GM18507 (cell line): ENCODE measurements at regions not wholly inside any gene's neighbourhood (a gene's known extent, or its start where the extent isn't known, plus 50 kb on each side); places are given as distances from the start of the nearest gene placed in this dataset.
"Not testable (repeated sequence)": the region's sequence is repeated elsewhere in the genome, so short reads cannot be mapped to it uniquely, and the experiment has no call there.

ENCODE experiments used
- DNase-seq: peaks from one replicate; pipeline ENCODE4 v3.0.0; 2011; ENCODE audit warnings: low read depth; ENCODE audit not compliant: insufficient read length; ENCODE audit errors: extremely low spot score
- FAIRE-seq: peaks from 2 replicates; lab custom pipeline; 2011; peaks lifted over from hg19 to GRCh38; lab: Jason Lieb, UNC

DNA sequence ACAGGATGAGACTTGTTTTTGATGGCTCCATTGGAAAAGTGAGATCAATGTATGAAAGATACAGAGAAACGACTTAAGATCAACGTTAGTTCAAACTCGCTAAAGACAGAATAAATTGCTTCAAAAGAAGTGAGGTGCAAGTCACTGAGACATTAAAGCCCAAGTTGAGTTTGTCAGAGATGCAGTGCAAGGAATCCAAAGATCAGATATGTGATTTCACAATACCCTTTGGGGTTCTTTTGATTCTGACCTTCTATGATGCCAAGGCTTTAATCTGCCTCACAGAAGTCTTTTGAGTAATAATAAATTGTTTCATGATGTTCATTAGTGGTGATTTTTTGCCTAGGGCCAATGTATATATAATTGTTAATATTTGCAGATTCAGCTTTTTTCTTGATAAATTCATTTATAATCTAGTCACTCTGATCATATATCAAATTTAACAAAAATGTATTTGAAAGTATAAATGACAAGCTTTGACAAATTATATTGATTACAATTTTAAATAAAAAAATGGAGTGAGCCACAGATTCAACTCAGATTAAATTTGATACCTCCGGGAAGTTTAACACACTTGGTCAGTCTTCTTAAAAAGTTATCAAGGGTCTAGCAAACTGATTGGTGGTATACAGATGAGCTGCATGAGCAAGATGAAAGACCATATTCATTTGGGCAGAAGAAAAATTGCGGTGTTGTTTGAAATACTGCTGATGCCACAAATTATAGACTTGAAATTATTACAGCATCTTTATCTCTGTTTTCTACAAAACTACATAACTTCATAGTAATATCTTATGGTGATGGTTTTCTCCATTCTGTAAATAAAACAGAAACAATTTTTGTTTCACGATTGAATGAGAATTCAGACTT is 144.8 kb upstream of the FAR2 start:
- DNase-seq (no peak), FAIRE-seq (no peak)

DNA sequence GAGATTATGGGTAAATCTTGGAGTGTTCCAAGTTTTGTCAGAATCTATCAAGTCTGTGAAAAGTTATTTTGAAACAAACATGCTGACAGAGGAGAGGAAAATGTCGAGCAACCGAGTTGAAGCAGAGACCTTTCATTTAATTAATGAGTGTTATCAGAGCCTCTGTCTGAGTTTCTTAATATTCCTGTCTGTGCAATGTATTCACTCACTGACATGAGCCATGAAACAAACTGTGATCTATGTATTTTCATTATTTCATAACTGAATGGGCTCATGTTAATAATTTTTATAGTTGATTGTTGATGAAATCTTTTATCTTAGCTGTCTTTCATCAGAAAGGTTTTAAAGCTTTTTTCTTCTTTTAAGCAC is 144.2 kb upstream of the FAR2 start:
- DNase-seq (no peak), FAIRE-seq (no peak)

GRCh38 chr12:29008786-29009185 is 140.3 kb upstream of the FAR2 start:
- no peak for FAIRE-seq
- no peak for DNase-seq

DNA sequence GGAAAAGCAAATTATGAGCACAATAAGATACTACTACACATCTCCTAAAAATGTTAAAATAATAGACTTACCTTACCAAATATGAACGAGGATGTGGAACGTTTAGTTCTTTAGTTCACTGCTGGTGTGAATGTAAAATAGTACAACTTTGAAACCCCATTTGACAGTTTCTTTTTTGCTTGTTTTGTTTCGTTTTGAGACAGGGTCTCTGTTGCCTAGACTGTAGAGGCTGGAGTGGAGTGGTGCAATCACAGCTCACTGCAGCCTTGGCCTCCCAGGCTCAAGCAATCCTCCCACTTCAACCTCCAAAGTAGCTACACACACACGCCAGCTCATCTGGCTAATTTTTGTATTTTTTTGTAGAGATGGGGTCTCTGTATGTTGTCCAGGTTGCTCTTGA is 136.4 kb upstream of the FAR2 start:
- FAIRE-seq (peak; percentile 53), DNase-seq (no peak)

DNA sequence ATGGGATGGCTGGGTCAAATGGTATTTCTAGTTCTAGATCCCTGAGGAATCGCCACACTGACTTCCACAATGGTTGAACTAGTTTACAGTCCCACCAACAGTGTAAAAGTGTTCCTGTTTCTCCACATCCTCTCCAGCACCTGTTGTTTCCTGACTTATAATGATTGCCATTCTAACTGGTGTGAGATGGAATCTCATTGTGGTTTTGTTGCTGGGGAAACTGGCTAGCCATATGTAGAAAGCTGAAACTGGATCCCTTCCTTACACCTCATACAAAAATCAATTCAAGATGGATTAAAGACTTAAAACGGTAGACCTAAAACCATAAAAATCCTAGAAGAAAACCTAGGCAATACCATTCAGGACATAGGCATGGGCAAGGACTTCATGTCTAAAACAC is 131.5 kb upstream of the FAR2 start:
- FAIRE-seq, DNase-seq: not testable (repeated sequence)

DNA sequence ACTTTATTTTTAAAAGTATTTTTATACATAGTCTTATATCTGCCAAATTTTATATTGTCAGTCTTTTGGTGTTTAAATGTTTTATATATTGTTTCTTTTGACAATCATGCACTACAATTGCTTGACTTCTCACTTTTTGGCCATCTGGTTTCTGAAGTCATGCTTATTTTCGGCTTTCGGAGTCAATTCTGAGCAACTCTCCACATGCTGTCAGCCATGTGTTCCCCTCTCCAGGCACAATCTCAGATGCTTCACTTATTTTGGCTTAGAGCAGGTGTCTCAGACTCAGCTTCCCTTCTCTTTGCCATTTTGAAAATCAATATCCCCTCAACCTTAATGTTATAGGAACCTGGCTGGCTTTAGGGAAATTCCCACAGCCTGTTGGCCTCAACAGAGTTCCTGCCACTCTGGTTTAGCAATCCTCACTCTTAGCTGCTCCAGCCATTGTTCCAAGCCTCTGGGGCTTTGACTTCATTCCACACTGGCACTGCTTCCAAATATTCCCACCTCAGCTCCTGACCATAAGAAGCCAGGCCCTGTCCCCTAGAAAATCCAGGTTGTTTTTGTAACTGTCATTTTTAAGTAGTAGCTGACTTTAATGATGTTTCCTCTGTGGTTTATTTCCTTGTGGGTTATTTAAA is 125.5 kb upstream of the FAR2 start:
- DNase-seq: no peak
- no peak for FAIRE-seq

GRCh38 chr12:29024117-29024516 is 125.0 kb upstream of the FAR2 start:
- FAIRE-seq (no peak), DNase-seq (no peak)

GRCh38 chr12:29025937-29026336 is 123.1 kb upstream of the FAR2 start:
- no peak for FAIRE-seq
- no peak for DNase-seq

DNA sequence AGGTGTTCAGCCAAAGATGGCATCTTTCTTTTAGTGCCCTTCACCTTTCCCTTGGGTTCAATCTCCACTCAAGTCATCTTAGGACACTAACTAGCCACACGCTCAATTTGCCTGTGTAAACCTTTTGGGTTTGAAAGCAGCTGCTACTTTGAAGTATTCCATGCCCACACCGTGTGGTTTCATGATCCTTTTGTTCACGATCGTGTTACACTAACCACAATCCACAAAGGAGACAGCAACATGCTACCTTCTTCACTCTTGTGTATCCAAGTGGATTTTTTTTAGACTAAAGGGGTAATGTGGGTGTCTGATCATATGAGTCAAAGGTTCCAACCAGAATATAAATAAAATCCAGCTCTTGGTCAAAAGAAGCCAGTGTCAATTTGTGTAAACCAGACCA is 122.7 kb upstream of the FAR2 start:
- FAIRE-seq (no peak), DNase-seq (no peak)

DNA sequence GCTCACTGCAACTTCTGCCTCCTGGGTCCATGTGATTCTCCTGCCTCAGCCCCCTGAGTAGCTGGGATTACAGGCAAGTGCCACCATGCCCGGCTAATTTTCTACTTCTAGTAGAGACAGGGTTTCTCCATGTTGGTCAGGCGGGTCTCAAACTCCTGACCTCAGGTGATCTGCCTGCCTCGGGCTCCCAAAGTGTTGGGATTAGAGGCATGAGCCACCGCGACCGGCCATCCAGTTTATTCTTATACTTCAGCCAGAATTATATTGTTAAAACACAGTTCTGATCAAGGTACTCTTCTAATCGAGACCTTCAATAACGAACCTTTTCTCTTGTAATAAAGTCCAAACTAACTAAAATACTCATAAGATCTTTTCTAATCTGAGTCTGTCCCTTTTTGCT is 119.6 kb upstream of the FAR2 start:
- not testable (repeated sequence) for DNase-seq, FAIRE-seq

DNA sequence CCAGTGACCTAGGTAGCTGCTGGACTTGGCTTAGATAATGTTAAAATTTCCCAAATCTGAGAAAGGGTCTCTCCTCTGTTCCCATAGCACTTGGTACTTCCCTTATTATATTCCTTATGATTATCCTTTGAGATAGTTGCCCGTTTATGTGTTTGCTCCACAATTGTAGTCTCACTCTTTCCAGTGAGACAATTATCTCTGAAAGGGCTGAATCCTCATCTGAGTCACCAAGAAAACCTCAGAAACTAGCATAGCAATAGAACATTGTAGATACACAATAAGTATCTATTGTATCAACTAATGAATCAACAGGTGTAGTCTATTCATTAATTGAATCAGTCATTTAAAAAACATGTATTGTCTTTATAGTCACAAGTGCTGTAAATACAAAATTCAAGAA is 119.1 kb upstream of the FAR2 start:
- DNase-seq (no peak), FAIRE-seq (no peak)

DNA sequence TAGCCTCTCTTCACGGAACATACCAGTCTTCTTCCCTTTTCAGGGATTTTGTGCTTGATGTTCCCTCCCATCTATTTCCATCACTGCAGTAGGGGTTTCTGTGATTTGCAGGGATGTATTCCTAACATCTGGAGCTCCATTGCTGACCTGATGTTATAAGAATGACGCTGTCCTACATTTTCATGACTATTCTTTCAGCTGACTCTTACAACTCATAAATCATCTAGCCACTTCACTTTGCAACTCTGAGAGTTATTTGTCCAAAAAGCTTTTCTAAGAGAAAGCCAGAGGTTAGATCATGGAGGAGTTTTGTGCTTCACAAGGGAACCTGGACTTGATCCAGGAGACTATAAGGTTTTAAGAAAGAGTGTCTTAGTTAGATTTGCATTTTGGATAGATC is 116.6 kb upstream of the FAR2 start:
- FAIRE-seq (no peak), DNase-seq (no peak)

- no peak for DNase-seq
- no peak for FAIRE-seq
Observed at GRCh38 chr12:29033519-29033918, 115.6 kb upstream of the FAR2 start.

DNA sequence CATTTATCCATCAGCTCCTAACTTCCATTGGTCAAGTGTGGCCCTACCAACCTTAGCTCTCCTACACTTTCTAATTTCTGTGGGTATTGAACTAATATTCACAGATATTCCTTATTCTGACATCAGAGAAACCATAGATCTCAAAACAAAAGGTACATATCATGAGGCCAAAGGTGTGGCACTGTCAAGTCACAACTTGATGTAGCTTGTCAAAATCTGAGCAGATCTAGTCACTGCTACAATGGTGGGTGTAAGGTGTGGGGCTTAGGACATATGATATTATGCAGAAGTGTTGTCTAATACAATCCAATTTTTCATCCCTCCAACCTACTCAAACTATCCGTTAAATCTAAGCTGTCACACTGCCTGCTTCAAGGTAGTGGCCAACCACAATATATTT is 114.0 kb upstream of the FAR2 start:
- FAIRE-seq (no peak), DNase-seq (no peak)

GRCh38 chr12:29039013-29039412 is 110.1 kb upstream of the FAR2 start:
- DNase-seq (no peak), FAIRE-seq (no peak)

DNA sequence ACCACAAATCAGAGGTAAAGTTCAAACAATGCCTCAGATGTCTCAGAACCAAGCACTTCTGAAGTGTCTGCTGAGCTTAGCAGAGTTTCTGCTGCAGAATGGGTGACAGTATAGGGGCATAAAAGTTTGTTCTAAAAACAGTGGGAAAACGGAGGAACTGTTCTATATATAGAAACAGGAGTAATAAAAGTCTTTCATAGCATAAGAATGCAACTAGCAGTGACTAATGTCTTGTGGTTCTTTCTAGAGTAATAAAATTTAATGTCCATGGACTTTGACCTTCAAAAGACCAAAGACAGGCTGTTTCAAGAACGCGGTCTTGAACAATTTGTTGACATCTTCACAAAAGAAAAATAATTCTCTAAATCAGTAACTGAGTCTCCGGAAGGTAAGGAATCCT is 107.5 kb upstream of the FAR2 start:
- FAIRE-seq: no peak

DNA sequence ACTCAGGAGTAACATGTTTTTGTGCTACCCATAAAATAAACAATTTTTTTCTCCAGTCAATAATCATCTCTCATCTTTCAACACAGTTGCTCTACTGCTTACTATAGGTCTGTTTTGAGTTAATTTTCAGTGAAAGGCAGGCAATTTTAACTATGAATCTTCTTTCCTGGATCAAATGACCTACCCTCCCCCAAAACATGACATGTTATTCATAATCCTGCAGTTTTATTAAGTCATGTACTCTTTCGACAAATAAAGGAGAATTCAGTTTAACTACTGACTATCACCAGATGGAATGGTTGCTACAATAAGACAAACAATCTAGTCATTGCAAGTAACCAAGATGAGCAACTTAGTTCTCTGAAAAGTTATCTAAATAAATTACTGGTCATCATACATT is 106.0 kb upstream of the FAR2 start:
- FAIRE-seq (no peak), DNase-seq (no peak)

More for the DNA sequence above, 107.5 kb upstream of the FAR2 start:
- no peak for DNase-seq

DNA sequence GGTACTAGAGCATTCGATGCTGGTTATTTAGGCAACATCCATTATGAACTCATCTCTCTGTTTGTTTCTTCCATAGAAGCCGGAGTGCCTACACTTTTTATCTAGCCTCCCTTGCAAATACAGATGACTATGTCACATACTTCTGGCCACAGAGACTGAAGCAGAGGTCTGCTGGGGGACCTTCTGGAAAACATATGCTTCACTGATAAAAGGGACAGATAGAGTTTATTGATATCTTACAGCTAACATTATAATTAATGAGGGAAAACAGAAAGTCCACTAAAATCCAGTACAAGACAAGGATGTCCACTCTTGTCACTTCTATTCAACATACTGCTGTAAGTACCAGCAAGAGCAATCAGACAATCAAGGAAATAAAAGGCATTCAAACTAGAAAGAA is 104.3 kb upstream of the FAR2 start:
- FAIRE-seq: no peak
- no peak for DNase-seq

DNA sequence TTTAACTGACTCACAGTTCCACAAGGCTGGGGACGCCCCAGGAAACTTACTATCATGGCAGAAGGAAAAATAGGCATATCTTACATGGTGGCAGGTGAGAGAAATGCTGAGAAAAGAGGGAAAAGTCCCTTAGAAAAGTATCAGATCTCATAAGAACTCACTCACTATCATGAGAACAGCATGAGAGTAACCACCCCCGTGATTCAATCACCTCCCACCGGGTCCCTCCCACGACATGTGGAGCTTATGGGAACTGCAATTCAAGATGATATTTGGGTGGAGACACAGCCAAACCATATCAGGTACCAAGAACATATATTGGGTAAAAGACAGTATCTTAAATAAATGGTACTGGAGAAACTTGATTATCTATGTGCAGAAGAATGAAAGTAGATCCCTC is 100.3 kb upstream of the FAR2 start:
- FAIRE-seq: no peak
- no peak for DNase-seq

DNA sequence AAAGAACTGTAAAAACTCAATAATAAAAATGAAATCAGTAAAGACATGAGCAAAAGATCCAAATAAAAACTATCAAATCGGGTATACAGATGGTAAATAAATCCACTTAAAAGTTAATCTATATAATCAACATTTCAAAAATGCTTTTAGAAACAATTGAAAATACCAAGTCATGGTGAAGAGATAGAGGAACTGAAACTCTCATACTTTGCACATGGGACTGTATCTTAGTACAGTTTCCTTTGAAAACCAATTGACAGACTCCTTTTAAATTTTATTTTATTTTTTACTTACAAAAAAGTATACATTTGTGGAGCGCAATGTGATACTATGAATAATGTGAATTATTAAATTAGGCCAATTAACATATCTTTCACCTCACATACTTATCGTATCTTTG is 98.6 kb upstream of the FAR2 start:
- FAIRE-seq: peak; percentile 12

GRCh38 chr12:29051221-29051620 is 97.9 kb upstream of the FAR2 start:
- DNase-seq (no peak), FAIRE-seq (no peak)

More for the DNA sequence above, 98.6 kb upstream of the FAR2 start:
- no peak for DNase-seq
